ENCODE measurements at regions not wholly inside any gene's neighbourhood (a gene's known extent, or its start where the extent isn't known, plus 50 kb on each side); places are given as distances from the start of the nearest gene placed in this dataset.
A peak's percentile ranks its signal among the peaks of the same experiment; 100 is the strongest.

- no peak for TF ChIP-seq POLR2A (IDR thresholded peaks at IDR 0.05; ENCODE audit: low read depth, low read length)
- no peak for TF ChIP-seq PAX5 (IDR thresholded peaks at IDR 0.05; ENCODE audit: insufficient read depth, low read length, severe bottlenecking)
- TF ChIP-seq TAF1 (IDR thresholded peaks at IDR 0.05; ENCODE audit: low read depth, low read length): no peak
- TF ChIP-seq SPI1 (IDR thresholded peaks at IDR 0.05; ENCODE audit: low read depth, low read length): no peak
- no peak for TF ChIP-seq POLR2AphosphoS5 (IDR thresholded peaks at IDR 0.05; ENCODE audit: low read depth, low read length)
- no peak for TF ChIP-seq POU2F2 (IDR thresholded peaks at IDR 0.05; ENCODE audit: low read depth, low read length)
- DNase-seq (ENCODE audit: insufficient read length, low spot score) (no peak), FAIRE-seq (no peak)
Observed at GRCh38 chr6:110040716-110041115, 62.6 kb downstream of the GPR6 start.

- FAIRE-seq (no peak), DNase-seq (ENCODE audit: insufficient read length, low spot score) (no peak)
- TF ChIP-seq SPI1 (IDR thresholded peaks at IDR 0.05; ENCODE audit: low read depth, low read length) (no peak), TAF1 (IDR thresholded peaks at IDR 0.05; ENCODE audit: low read depth, low read length) (no peak), POLR2AphosphoS5 (IDR thresholded peaks at IDR 0.05; ENCODE audit: low read depth, low read length) (no peak), POU2F2 (IDR thresholded peaks at IDR 0.05; ENCODE audit: low read depth, low read length) (no peak), PAX5 (IDR thresholded peaks at IDR 0.05; ENCODE audit: insufficient read depth, low read length, severe bottlenecking) (no peak), POLR2A (IDR thresholded peaks at IDR 0.05; ENCODE audit: low read depth, low read length) (no peak)
Observed at GRCh38 chr6:110041126-110041525, 63.0 kb downstream of the GPR6 start.

GRCh38 chr6:110041830-110042229 lies 63.7 kb downstream of the GPR6 start:
- no peak for FAIRE-seq
- TF ChIP-seq TAF1 (IDR thresholded peaks at IDR 0.05; ENCODE audit: low read depth, low read length) (no peak), SPI1 (IDR thresholded peaks at IDR 0.05; ENCODE audit: low read depth, low read length) (no peak), POU2F2 (IDR thresholded peaks at IDR 0.05; ENCODE audit: low read depth, low read length) (no peak), POLR2A (IDR thresholded peaks at IDR 0.05; ENCODE audit: low read depth, low read length) (no peak), POLR2AphosphoS5 (IDR thresholded peaks at IDR 0.05; ENCODE audit: low read depth, low read length) (no peak), PAX5 (IDR thresholded peaks at IDR 0.05; ENCODE audit: insufficient read depth, low read length, severe bottlenecking) (no peak)
- no peak for DNase-seq (ENCODE audit: insufficient read length, low spot score)

GRCh38 chr6:110042670-110043296 lies 64.7 kb downstream of the GPR6 start:
- FAIRE-seq (no peak), DNase-seq (ENCODE audit: insufficient read length, low spot score) (no peak)
- TF ChIP-seq POLR2A (IDR thresholded peaks at IDR 0.05; ENCODE audit: low read depth, low read length) (no peak), TAF1 (IDR thresholded peaks at IDR 0.05; ENCODE audit: low read depth, low read length) (no peak), POU2F2 (IDR thresholded peaks at IDR 0.05; ENCODE audit: low read depth, low read length) (no peak), POLR2AphosphoS5 (IDR thresholded peaks at IDR 0.05; ENCODE audit: low read depth, low read length) (no peak), SPI1 (IDR thresholded peaks at IDR 0.05; ENCODE audit: low read depth, low read length) (no peak), PAX5 (IDR thresholded peaks at IDR 0.05; ENCODE audit: insufficient read depth, low read length, severe bottlenecking) (no peak)

- FAIRE-seq (no peak), DNase-seq (ENCODE audit: insufficient read length, low spot score) (no peak)
- TF ChIP-seq POU2F2 (IDR thresholded peaks at IDR 0.05; ENCODE audit: low read depth, low read length): no peak
- no peak for TF ChIP-seq POLR2A (IDR thresholded peaks at IDR 0.05; ENCODE audit: low read depth, low read length)
- no peak for TF ChIP-seq PAX5 (IDR thresholded peaks at IDR 0.05; ENCODE audit: insufficient read depth, low read length, severe bottlenecking)
- no peak for TF ChIP-seq TAF1 (IDR thresholded peaks at IDR 0.05; ENCODE audit: low read depth, low read length)
- peak; percentile 64 for TF ChIP-seq SPI1 (IDR thresholded peaks at IDR 0.05; ENCODE audit: low read depth, low read length)
- no peak for TF ChIP-seq POLR2AphosphoS5 (IDR thresholded peaks at IDR 0.05; ENCODE audit: low read depth, low read length)
Observed at GRCh38 chr6:110043366-110043994, 65.4 kb downstream of the GPR6 start.

GRCh38 chr6:110044096-110044495 lies 66.0 kb downstream of the GPR6 start:
- no peak for DNase-seq (ENCODE audit: insufficient read length, low spot score)
- FAIRE-seq: no peak
- TF ChIP-seq POLR2AphosphoS5 (IDR thresholded peaks at IDR 0.05; ENCODE audit: low read depth, low read length): no peak
- TF ChIP-seq TAF1 (IDR thresholded peaks at IDR 0.05; ENCODE audit: low read depth, low read length): no peak
- no peak for TF ChIP-seq POU2F2 (IDR thresholded peaks at IDR 0.05; ENCODE audit: low read depth, low read length)
- no peak for TF ChIP-seq SPI1 (IDR thresholded peaks at IDR 0.05; ENCODE audit: low read depth, low read length)
- TF ChIP-seq PAX5 (IDR thresholded peaks at IDR 0.05; ENCODE audit: insufficient read depth, low read length, severe bottlenecking): no peak
- TF ChIP-seq POLR2A (IDR thresholded peaks at IDR 0.05; ENCODE audit: low read depth, low read length): no peak

GRCh38 chr6:110044622-110045021 lies 66.5 kb downstream of the GPR6 start:
- no peak for FAIRE-seq
- TF ChIP-seq POLR2AphosphoS5 (IDR thresholded peaks at IDR 0.05; ENCODE audit: low read depth, low read length): no peak
- DNase-seq (ENCODE audit: insufficient read length, low spot score): no peak

GRCh38 chr6:110048221-110048875 lies 70.2 kb downstream of the GPR6 start:
- FAIRE-seq (no peak), DNase-seq (ENCODE audit: insufficient read length, low spot score) (no peak)
- TF ChIP-seq PAX5 (IDR thresholded peaks at IDR 0.05; ENCODE audit: insufficient read depth, low read length, severe bottlenecking) (no peak), POU2F2 (IDR thresholded peaks at IDR 0.05; ENCODE audit: low read depth, low read length) (no peak), POLR2A (IDR thresholded peaks at IDR 0.05; ENCODE audit: low read depth, low read length) (no peak), TAF1 (IDR thresholded peaks at IDR 0.05; ENCODE audit: low read depth, low read length) (no peak), POLR2AphosphoS5 (IDR thresholded peaks at IDR 0.05; ENCODE audit: low read depth, low read length) (no peak), SPI1 (IDR thresholded peaks at IDR 0.05; ENCODE audit: low read depth, low read length) (no peak)

GRCh38 chr6:110049696-110050439 lies 71.8 kb downstream of the GPR6 start:
- FAIRE-seq (no peak), DNase-seq (ENCODE audit: insufficient read length, low spot score) (no peak)
- no peak for TF ChIP-seq PAX5 (IDR thresholded peaks at IDR 0.05; ENCODE audit: insufficient read depth, low read length, severe bottlenecking)
- no peak for TF ChIP-seq POLR2AphosphoS5 (IDR thresholded peaks at IDR 0.05; ENCODE audit: low read depth, low read length)
- no peak for TF ChIP-seq TAF1 (IDR thresholded peaks at IDR 0.05; ENCODE audit: low read depth, low read length)
- TF ChIP-seq POU2F2 (IDR thresholded peaks at IDR 0.05; ENCODE audit: low read depth, low read length): no peak
- no peak for TF ChIP-seq POLR2A (IDR thresholded peaks at IDR 0.05; ENCODE audit: low read depth, low read length)
- TF ChIP-seq SPI1 (IDR thresholded peaks at IDR 0.05; ENCODE audit: low read depth, low read length): no peak
